SK-MEL-5 (cell line): ENCODE measurements at regions not wholly inside any gene's neighbourhood (a gene's known extent, or its start where the extent isn't known, plus 50 kb on each side); places are given as distances from the start of the nearest gene placed in this dataset.

Experiments used
- DNase-seq: peaks from one replicate; pipeline ENCODE4 v3.0.0-alpha.2; 2016; ENCODE audit warnings: low read depth, low spot score
- in situ Hi-C: cut with HindIII; loops from 2 replicates; pipeline ENCODE4 v1.10.0; 2016; ENCODE audit warnings: low sequenced_read_pairs, high pct_unique_total_duplicates, low pct_unique_long_range_greater_than_20kb

DNA sequence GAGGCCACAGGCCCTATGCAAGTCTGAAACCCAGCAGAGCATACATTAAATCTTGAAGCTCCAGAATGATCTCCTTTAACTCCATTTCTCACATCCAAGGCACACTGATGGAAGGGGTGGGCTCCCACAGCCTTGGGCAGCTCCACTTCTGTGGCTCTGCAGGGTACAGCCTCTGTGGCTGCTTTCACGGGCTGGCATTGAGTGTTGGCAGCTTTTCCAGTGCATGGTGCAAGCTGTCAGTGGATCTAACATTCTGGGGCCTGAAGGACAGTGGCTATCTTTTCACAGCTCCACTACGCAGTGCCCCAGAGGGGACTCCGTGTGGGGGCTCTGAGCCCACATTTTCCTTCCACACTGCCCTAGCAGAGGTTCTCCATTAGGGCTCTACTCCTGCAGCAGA, 265.7 kb upstream of the MAGI2 start:
- in situ Hi-C loops: no loop called here
- DNase-seq: no peak

GRCh38 chr7:79716329-79716728, 262.9 kb upstream of the MAGI2 start:
- no peak for DNase-seq
- in situ Hi-C loops: no loop called here

DNA sequence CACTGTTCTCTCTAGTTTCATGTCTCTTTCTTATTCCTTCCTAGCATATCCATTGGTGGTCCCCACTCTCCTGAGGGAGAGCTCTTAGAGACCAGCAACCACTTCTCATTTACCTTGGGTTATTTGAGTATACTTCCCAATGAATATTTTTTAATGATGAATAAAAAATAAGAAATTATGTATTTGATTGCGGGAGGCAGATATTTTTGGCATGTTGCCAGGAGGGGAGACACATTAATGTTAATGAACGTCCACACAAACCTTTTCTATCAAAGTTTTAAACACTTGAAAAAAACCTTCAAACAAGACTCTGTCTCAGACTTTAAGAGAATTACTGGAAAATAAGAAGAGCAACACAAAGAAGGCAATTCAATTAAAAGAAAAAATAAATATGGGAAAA, 260.6 kb upstream of the MAGI2 start:
- no peak for DNase-seq
- in situ Hi-C loops: no loop called here

- in situ Hi-C loops: no loop called here
- no peak for DNase-seq
Observed at GRCh38 chr7:79713276-79713675, 259.8 kb upstream of the MAGI2 start.

DNA sequence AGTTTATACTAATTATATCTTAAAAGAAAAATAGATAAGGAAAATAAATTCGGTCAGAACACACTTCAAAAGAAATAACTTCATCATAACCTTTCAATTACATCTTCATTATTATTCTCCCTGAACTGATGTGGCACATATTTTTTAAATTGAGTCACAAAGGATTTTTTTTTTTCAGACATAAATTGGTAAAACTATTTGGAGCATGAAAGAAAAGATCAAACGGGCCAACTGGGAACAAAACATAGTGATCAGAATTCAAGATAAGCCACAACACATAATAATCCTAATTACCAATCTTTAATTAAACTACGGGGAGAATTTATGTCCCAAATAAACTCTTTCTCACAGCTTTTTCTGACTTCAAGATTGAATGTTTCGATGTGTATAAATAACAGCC, 258.2 kb upstream of the MAGI2 start:
- in situ Hi-C loops: no loop called here
- no peak for DNase-seq

DNA sequence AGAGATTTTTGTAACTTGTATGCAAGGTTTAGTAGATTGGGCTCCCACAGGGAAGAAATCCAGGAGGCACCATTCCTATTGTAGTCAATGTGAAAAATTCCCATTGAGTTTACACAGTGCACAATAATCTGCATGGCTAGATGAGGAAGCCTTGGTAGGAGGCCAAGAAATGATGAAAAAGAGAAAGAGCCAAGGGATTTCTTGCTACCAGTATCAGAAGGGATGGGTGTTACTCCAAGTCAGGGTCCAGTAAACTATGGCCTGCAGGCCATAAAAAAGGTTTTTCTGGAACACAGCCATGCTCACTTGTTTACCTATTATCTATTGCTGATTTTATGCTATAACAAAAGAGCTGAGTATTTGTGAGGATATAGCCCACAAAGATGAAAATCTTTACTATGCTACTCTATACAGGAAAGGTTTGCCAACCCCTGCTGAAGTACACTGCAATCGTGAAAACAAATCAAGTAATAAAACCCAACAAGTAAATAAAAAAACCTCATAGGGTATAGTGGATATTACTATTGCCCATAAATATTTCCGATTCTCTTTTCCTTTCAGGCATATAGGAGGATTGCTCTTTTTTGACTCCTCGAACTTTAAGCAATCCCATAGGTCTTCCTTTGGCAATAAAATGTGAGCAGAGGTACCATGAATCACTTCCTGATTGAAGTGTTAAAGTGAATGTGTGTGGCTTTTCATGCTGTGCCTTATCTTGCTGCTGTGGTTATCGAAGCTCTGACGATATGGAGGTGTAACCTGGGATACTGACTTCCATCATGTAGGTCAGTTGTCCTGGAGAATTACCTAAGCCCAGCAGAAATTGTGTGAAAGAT, 256.3 kb upstream of the MAGI2 start:
- in situ Hi-C loops: no loop called here
- no peak for DNase-seq

GRCh38 chr7:79702116-79702515, 248.6 kb upstream of the MAGI2 start:
- DNase-seq: no peak
- in situ Hi-C loops: no loop called here

DNA sequence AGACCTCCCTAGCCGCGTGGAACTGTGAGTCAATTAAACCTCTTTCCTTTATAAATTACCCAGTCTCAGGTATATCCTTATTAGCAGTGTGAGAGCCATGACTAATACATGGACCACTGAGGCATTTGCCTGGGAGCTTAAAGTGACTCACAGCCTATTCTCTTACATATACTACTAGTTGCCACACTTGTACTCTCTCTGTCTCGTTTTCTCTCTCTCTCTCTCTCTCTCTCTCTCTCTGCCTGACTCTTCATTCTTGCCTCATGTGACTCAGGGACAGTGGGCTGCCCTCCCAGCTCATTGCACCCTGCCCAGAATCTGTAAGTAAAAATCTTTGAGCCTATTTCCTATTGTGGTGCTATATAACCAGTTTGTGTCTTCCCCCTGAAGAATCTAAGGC, 238.5 kb upstream of the MAGI2 start:
- in situ Hi-C loops: no loop called here
- no peak for DNase-seq

DNA sequence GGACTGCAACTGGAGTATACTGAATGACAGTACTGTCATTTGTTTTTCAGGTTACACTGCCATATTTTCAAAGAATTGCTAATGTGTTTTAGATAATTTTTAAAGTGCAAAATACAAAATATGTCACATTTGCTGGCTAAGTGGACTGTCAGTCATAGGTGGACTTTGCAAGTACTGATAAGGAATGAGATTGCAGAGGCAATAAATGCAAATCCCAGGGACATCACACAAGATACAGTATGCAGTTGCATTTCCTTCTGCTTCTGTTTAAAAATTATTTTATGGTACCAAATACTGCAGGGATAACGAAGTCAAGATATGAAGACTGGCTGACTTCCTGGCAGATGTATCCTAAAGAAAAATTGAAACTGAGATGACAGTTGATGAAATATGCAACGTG, 237.6 kb upstream of the MAGI2 start:
- in situ Hi-C loops: no loop called here

DNA sequence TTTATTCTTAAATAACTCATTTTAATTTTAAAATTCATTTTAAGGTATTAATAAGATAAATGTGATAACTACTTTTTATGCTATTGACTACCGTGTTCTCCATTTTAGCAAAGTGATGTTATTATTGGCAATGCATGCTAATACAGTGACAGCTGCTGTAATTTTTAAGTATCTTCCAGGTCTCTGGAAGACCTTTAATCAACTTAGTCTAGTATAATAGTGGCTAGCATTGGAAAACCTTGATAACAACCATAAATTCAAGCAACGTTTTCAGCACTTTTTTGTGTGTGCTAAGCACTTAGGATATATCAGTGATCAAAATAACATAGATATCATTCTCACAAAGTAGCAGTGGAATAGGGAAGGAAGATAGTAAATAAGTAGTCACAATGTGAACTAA, 230.9 kb upstream of the MAGI2 start:
- no peak for DNase-seq
- in situ Hi-C loops: no loop called here

More for the DNA sequence above, 237.6 kb upstream of the MAGI2 start:
- no peak for DNase-seq

DNA sequence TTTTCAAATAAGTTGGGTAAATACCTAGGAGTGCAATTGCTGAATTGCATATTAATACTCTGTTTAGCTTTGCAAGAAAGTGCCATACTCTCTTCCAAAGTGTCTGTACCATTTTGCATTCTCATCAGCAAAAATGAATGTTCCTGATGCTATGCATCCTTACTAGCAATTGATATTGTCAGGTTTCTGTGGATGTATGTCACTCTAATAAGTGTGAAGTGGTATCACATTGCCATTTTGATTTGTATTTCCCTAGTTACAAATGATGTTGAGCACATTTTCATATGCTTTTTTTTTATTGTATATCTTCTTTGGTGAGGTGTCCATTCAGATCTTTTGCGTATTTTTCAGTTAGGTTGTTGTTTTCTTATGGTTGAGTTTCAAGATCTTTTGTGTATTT, 230.4 kb upstream of the MAGI2 start:
- DNase-seq: no peak
- in situ Hi-C loops: no loop called here

- DNase-seq: no peak
- in situ Hi-C loops: no loop called here
Observed at GRCh38 chr7:79683185-79683890, 229.9 kb upstream of the MAGI2 start.

DNA sequence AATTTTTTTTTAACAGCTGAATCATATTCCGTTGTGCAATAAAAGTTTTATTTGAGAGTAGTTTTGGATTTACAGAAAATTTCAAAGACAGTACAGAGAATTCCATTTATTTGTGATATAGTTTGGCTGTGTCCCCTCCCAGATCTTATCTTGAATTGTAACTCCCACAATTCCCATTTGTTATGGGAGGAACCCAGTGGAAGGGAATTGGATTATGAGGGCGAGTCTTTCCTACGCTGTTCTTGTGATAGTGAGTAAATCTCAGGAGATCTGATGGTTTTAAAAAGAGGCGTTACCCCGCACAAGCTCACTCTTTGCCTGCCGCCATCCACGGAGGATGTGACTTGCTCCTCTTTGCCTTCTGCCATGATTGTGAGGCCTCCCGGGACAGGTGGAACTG, 228.0 kb upstream of the MAGI2 start:
- in situ Hi-C loops: no loop called here
- DNase-seq: no peak

DNA sequence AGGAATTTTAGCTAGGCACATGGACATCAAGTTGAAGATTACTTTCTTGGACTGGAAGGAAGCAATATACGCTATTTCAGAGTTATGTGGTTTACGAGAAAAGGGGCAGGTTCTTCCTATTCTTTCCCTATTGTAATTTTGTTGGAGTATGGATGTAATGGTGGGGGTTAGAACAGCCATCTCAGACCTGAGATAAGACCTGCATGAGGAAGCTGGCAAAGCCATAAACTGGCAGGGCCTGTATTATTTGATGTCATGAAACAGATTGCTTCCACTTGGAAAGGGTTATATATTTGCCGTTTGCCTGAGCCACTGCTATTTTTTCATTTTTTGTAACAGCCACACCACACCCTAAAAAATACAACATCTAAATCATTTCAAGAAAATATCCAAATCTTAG, 220.5 kb upstream of the MAGI2 start:
- in situ Hi-C loops: no loop called here
- no peak for DNase-seq

GRCh38 chr7:79673421-79673820, 220.0 kb upstream of the MAGI2 start:
- in situ Hi-C loops: no loop called here

GRCh38 chr7:79668292-79668691, 214.8 kb upstream of the MAGI2 start:
- DNase-seq: no peak
- in situ Hi-C loops: no loop called here

More at GRCh38 chr7:79673421-79673820, 220.0 kb upstream of the MAGI2 start:
- no peak for DNase-seq

- in situ Hi-C loops: no loop called here
Observed at GRCh38 chr7:79666472-79666871, 213.0 kb upstream of the MAGI2 start.

DNA sequence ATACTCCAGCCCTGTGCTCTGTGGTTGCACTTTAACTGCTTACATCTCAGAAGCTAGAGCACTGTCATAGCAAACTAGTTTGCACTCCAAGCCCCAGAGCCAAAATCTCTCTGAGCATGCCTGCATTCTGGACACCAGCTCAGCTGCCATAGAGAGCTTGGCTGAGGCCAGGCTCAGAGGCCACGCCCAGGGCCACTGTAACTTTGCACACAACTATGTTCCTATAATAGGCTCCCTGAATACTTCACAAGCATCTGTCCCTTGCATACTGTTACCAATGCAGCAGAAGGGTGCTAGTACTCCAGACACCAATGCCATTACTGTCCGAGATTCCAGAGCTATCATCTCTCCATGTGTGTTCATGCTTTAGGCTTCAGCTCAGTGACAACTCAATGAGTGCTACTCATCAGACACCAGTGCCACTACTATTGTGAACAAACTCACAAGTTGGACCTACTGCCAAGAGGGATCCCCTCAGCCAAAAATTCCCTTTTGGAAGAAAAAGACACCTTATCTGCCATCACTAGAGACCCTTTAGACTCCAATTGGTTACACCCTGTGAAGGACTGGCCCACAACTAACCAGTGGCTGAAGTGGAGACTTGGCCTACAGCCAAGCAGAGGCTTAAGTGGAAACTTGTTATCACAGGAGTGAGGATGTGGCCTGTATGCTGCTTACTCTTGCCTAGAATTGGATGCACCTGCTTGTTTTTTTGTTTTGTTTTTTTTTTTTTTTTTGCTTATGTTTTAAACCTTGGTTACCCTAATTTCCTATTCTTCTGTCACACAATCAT, 211.6 kb upstream of the MAGI2 start:
- no peak for DNase-seq
- in situ Hi-C loops: no loop called here

More at GRCh38 chr7:79666472-79666871, 213.0 kb upstream of the MAGI2 start:
- DNase-seq: no peak
